T-helper 2 cell treated with Interferon-gamma antibody and Interleukin-4, amounts not matched to agents 5 μg/mL and 100 μg/mL, for 36 hours (primary cell): ENCODE measurements at regions not wholly inside any gene's neighbourhood (a gene's known extent, or its start where the extent isn't known, plus 50 kb on each side); places are given as distances from the start of the nearest gene placed in this dataset.

Source experiments
- DNase-seq: peaks from one replicate; pipeline ENCODE4 v3.0.0; 2021; ENCODE audit warnings: low spot score
- H3K27ac Mint-ChIP-seq: one replicate; pipeline ENCODE4 v1.8.0; 2021; ENCODE audit warnings: mild to moderate bottlenecking, mixed read lengths
- H3K27me3 Mint-ChIP-seq: one replicate; pipeline ENCODE4 v1.8.0; 2021; ENCODE audit warnings: low read depth, mixed read lengths
- H3K36me3 Mint-ChIP-seq: one replicate; pipeline ENCODE4 v1.8.0; 2021; ENCODE audit warnings: low read depth, mixed read lengths
- H3K4me1 Mint-ChIP-seq: one replicate; pipeline ENCODE4 v1.8.0; 2021; ENCODE audit warnings: low read depth, mixed read lengths
- H3K4me3 Mint-ChIP-seq: one replicate; pipeline ENCODE4 v1.8.0; 2022; ENCODE audit warnings: mild to moderate bottlenecking, moderate library complexity, mixed read lengths
- H3K9me3 Mint-ChIP-seq: one replicate; pipeline ENCODE4 v1.8.0; 2021; ENCODE audit warnings: mixed read lengths

GRCh38 chr2:192278701-192279100 lies 84.0 kb upstream of the TMEFF2 start:
- Mint-ChIP-seq H3K4me3 (no peak overlapping the region), H3K27ac (no peak overlapping the region), H3K9me3 (peaks cover 4% of the 10 kb centered on the region), H3K36me3 (no peaks in the 10 kb centered on the region), H3K4me1 (no peaks in the 10 kb centered on the region), H3K27me3 (no peaks in the 10 kb centered on the region)
- no peak for DNase-seq

- Mint-ChIP-seq H3K9me3 (peaks cover 4% of the 10 kb centered on the region), H3K27ac (no peak overlapping the region), H3K4me3 (no peak overlapping the region), H3K27me3 (no peaks in the 10 kb centered on the region), H3K36me3 (no peaks in the 10 kb centered on the region), H3K4me1 (no peaks in the 10 kb centered on the region)
- DNase-seq, result no peak
Observed at GRCh38 chr2:192277494-192278109, 82.9 kb upstream of the TMEFF2 start.

GRCh38 chr2:192275632-192276031 lies 80.9 kb upstream of the TMEFF2 start:
- Mint-ChIP-seq H3K27me3 (no peaks in the 10 kb centered on the region), H3K27ac (no peak overlapping the region), H3K9me3 (peaks cover 4% of the 10 kb centered on the region), H3K4me3 (no peak overlapping the region), H3K4me1 (no peaks in the 10 kb centered on the region), H3K36me3 (no peaks in the 10 kb centered on the region)
- DNase-seq, result no peak

GRCh38 chr2:192267484-192267883 lies 72.8 kb upstream of the TMEFF2 start:
- Mint-ChIP-seq H3K9me3 (no peaks in the 10 kb centered on the region), H3K27me3 (no peaks in the 10 kb centered on the region), H3K36me3 (no peaks in the 10 kb centered on the region), H3K4me1 (no peaks in the 10 kb centered on the region), H3K4me3 (no peak overlapping the region), H3K27ac (no peak overlapping the region)
- DNase-seq, result no peak

GRCh38 chr2:192265751-192266150 lies 71.0 kb upstream of the TMEFF2 start:
- Mint-ChIP-seq H3K4me3 (no peak overlapping the region), H3K36me3 (no peaks in the 10 kb centered on the region)
- DNase-seq, result no peak

GRCh38 chr2:192254444-192254843 lies 59.7 kb upstream of the TMEFF2 start:
- Mint-ChIP-seq H3K9me3 (no peaks in the 10 kb centered on the region), H3K36me3 (no peaks in the 10 kb centered on the region), H3K27me3 (no peaks in the 10 kb centered on the region), H3K4me3 (no peak overlapping the region), H3K4me1 (no peaks in the 10 kb centered on the region), H3K27ac (no peak overlapping the region)
- no peak for DNase-seq

More at GRCh38 chr2:192265751-192266150, 71.0 kb upstream of the TMEFF2 start:
- no peaks in the 10 kb centered on the region for H3K4me1 Mint-ChIP-seq
- no peak overlapping the region for H3K27ac Mint-ChIP-seq
- no peaks in the 10 kb centered on the region for H3K27me3 Mint-ChIP-seq
- H3K9me3 Mint-ChIP-seq, result no peaks in the 10 kb centered on the region

DNA sequence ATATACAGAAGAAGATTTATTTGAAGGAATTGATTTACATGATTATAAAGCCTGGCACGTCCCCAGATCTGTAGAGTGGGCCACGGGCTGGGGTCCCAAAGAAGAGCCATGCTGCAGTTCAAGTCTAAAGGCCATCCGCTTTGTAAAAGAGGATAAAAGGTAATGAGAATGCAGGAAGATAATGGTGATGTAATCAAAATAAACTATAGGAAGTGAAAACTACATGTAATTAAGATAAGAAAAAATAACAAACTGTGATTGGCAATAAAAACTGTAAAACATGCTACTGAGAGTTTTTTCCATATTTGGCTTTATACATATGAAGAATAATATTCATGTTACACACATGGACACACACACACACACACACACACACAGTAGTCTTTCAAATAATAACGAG lies 59.0 kb upstream of the TMEFF2 start:
- H3K4me3 Mint-ChIP-seq, result no peak overlapping the region
- no peaks in the 10 kb centered on the region for H3K36me3 Mint-ChIP-seq
- H3K9me3 Mint-ChIP-seq, result no peaks in the 10 kb centered on the region
- H3K27me3 Mint-ChIP-seq, result no peaks in the 10 kb centered on the region
- H3K4me1 Mint-ChIP-seq, result no peaks in the 10 kb centered on the region
- H3K27ac Mint-ChIP-seq, result no peak overlapping the region
- DNase-seq, result no peak

DNA sequence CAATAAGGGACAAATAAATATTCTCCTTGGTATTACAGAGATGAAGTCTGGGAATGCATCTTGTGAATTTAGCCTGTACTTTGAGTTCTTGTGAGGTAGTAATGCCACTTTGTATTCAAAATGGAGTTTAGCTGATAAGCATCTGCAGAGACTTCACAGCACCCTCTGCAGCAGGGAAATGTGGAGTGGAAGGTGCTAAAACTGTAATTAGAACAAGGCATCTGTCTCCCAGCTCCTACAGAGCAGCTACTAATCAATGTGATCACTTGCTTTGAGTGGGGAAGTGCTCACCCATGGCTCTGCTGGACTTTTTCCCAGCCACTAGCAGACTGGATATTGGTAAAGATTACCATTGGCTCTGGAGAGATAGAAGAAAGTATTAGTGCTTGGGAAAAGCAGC lies 56.2 kb upstream of the TMEFF2 start:
- Mint-ChIP-seq H3K4me1 (no peaks in the 10 kb centered on the region), H3K4me3 (no peak overlapping the region), H3K36me3 (no peaks in the 10 kb centered on the region), H3K27me3 (no peaks in the 10 kb centered on the region), H3K9me3 (no peaks in the 10 kb centered on the region), H3K27ac (no peak overlapping the region)
- no peak for DNase-seq

DNA sequence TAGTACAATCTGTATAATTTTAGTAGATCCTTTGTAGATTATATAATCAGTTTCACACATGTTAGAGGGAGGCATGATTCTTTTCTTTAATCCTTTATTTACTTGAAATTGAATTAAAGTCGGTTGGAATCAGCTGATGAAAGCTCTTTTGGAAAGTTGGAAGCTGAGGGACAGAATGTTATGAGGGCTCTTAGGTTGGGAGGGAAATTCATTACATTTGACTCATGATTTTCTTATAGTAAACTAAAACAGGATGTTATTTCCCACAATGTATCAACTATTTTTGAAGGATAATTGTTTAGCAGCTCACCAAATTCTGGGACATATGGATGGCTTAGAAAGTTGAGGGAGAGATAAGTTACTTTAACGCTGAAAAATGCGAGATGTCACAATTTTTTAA lies 52.7 kb upstream of the TMEFF2 start:
- H3K27ac Mint-ChIP-seq, result no peak overlapping the region
- no peaks in the 10 kb centered on the region for H3K36me3 Mint-ChIP-seq
- no peaks in the 10 kb centered on the region for H3K27me3 Mint-ChIP-seq
- no peak for DNase-seq
- no peaks in the 10 kb centered on the region for H3K4me1 Mint-ChIP-seq
- H3K4me3 Mint-ChIP-seq, result no peak overlapping the region
- no peaks in the 10 kb centered on the region for H3K9me3 Mint-ChIP-seq

- Mint-ChIP-seq H3K36me3 (no peaks in the 10 kb centered on the region), H3K27ac (no peak overlapping the region), H3K4me1 (no peaks in the 10 kb centered on the region), H3K4me3 (no peak overlapping the region), H3K9me3 (no peaks in the 10 kb centered on the region), H3K27me3 (no peaks in the 10 kb centered on the region)
- DNase-seq, result no peak
Observed at GRCh38 chr2:192246297-192246696, 51.6 kb upstream of the TMEFF2 start.

- Mint-ChIP-seq H3K9me3 (no peaks in the 10 kb centered on the region), H3K4me1 (no peaks in the 10 kb centered on the region), H3K4me3 (no peak overlapping the region), H3K27ac (no peak overlapping the region), H3K36me3 (no peaks in the 10 kb centered on the region), H3K27me3 (no peaks in the 10 kb centered on the region)
- DNase-seq, result no peak
Observed at GRCh38 chr2:192245329-192245728, 50.6 kb upstream of the TMEFF2 start.
